HG03280 (cell line): ENCODE measurements at regions not wholly inside any gene's neighbourhood (a gene's known extent, or its start where the extent isn't known, plus 50 kb on each side); places are given as distances from the start of the nearest gene placed in this dataset.

Experiments used
- ATAC-seq: cut with Tn5 transposase; IDR thresholded peaks from one replicate; pipeline ENCODE4 v1.9.1; 2021; ENCODE audit warnings: mild to moderate bottlenecking, moderate library complexity; ENCODE audit not compliant: unreplicated experiment

- no peak for ATAC-seq
Observed at GRCh38 chr13:67769987-67770341, 539.8 kb upstream of the PCDH9 start.

DNA sequence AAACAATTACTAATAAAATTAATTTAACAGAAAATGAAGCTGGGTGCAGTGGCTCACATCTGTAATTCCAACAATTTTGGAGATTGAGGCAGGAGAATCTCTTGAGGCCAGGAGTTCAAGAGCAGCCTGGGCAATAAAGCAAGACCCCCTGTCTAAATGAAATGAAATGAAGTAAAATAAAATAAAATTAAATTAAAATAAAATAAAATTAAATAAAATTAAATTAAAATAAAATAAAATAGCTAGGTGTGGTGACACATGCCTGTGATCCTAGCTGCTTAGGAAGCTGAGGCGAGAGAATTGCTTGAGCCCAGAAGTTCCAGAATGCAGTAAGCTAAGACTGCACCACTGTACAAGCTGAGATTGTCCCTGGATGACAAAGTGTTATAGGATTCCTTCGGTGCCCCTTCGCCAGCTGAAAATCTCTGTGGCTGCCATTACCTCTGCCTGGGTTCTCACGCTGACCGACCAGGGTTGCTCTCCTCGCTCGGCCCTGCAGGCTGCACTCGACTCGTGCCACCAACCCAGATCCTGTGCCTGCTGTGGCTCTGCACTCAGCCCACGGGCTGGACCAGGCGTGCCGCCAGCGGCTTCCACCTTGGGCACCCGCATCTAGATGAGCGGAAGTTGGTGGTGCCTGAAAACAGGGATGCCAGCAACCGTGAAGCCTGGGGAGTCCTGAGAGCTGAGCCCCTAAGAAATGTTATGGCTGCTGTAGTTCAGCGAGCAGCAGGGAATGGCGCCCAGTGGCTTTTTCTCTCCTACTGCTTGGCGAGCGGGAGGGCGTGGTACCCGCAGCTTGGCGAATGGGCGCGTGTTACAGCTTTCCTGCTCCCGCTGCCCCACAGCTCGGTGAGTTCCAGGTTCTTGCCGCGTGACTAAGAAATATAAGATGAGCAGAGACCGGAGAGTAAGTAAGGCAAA, 539.2 kb upstream of the PCDH9 start:
- no peak for ATAC-seq

GRCh38 chr13:67763984-67764383, 533.8 kb upstream of the PCDH9 start:
- ATAC-seq, result no peak

DNA sequence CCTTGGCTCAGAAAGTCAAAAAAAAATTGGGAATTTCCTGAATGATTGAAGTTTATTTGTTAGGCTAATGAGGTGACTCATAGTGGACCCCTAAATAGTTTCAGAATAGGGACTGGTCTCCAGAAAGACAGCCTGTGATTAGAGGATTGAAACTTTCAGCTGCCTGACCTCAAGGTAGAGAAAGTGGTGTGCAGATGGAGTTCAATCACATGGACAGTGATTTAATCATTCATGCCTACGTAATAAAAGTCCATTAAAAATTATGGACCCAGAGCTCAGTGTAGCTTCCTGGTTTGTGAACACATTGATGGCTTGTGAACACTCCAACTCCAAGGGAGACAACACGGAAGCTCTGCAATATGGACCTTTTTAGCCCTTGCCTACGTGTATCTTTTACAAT, 533.2 kb upstream of the PCDH9 start:
- ATAC-seq, result no peak

DNA sequence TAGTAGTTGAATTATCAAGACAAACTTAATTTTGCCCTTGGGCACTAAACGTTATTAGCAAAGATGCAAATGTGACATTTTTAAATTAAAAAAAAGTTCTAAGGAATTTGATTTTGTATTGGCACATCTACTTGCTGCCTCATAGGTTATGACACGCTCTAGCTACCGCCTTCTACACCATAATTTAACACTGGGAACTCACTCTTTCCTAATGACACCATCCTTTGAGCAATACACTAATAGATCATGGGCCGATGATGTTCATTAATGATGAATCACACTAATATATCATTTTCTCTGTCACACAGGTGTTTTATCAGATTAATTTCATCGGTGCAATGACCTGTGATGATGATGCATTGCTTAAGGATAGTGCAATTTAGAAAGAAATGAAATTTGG, 528.8 kb upstream of the PCDH9 start:
- ATAC-seq, result no peak

- no peak for ATAC-seq
Observed at GRCh38 chr13:67754012-67754411, 523.9 kb upstream of the PCDH9 start.

DNA sequence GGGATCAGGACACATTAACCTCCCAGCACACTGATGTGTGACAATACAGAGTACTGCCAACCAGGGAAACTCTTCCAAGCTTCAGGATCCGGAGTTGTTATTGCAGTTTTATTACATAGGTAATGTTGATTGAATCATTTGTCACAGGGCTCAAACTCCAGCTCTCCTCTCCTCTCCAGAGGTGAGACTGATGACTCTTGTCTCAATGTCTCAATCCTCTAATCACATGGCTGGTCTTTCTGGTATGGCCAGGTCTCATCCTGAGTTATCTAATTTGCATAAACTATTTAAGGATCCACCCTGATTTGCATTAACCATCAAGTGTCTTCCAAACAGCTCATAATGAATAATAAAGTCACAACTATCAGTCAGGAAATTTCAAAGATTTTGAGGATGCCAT, 522.6 kb upstream of the PCDH9 start:
- ATAC-seq, result no peak

GRCh38 chr13:67742478-67742877, 512.3 kb upstream of the PCDH9 start:
- no peak for ATAC-seq

DNA sequence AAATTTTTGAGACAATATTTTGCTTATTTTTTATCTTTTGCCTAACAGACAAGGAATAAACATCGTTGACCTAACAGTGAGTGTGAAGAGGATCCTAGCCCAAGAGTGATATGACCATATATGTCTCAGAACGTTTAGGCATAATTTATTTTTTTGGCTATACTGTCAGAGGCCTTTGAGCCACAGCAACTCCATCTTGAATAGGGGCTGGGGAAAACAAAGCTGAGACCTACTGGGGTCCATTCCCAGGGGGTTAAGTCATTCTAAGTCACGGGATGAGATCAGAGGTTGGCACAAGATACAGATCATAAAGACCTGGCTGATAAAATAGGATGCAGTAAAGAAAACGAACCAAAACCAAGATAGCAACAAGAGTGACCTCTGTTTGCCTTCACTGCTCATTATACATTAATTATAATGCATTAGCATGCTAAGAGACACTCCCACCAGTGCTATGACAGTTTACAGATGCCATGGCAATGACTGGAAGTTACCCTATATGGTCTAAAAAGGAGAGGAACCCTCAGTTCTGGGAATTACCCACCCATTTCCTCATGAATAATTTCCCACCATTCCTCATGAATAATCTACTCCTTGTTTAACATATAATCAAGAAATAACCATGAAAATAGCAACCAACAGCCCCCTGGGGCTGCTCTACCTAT, 510.9 kb upstream of the PCDH9 start:
- ATAC-seq, result no peak

GRCh38 chr13:67736646-67737420, 506.7 kb upstream of the PCDH9 start:
- ATAC-seq, result no peak

- no peak for ATAC-seq
Observed at GRCh38 chr13:67735651-67736050, 505.5 kb upstream of the PCDH9 start.

DNA sequence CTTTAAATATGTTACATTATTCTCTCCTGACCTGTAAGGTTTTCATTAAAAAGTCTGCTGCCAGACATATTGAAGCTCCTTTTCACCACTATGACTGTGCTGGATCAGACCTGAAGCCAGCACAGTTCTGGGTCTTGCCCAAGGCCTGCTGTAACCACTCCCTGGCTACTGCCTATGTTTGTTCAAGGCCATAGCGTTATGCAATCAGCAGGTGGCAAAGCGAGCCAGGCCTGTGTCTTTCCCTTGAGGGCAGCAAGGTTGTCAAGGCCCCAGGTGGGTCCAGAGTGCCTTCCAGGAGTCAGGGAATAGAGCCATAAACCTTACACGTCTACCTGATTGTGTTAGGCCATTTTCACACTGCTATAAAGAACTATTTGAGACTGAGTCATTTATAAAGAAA, 496.8 kb upstream of the PCDH9 start:
- no peak for ATAC-seq

DNA sequence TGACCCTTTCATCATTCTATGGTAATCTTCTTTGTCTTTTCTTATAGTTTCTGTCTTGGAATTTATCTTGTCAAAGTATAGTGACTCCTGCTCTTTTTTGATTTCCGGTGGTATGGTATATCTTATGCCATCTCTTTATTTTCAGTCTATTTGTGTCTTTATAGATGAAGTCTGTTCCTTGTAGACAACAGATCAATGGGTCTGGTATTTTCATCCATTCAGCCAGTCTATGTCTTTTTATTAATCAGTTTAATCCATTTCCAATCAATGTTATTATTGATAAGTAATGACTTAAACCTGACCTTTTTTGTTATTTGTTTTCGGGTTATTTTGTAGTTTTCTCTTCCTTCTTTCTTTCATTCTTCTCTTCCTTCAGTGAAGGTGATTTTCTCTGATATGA, 495.9 kb upstream of the PCDH9 start:
- no peak for ATAC-seq

DNA sequence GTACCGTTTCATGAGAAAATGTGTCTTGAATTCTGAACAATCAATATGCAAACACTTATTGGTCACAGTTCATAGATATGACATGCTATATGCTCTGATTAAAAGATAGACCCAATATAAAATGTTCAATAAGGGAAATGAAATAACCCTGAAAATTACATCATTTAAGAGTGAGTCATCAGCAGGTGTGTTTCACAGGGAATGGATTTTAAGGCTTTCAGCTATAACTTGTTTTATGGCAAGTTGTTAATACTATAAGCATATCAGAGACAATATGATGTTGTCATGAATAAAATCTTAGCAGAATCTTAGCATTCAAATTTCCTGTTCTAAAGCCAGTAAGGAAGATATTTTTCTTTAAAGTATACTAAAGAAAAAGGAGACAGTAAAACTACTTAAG, 483.4 kb upstream of the PCDH9 start:
- no peak for ATAC-seq

DNA sequence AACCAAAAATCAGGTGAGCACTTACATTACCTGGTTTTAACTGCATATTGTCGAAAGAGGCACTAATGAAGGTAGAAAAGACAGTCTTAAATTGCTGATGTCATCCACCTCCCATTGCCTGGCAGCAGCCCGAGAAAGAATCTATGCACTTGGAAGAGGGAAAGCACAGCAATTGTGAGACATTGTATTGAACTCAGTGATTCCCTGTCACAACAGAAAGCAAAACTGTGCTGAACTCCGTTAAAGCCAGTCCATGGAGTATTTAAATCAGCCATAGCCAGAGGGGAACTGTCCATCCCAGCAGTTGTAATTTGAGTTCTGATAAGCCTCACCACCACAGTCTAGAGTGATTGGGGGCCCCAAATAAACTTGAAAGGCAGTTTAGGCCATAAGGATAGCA, 466.6 kb upstream of the PCDH9 start:
- no peak for ATAC-seq

DNA sequence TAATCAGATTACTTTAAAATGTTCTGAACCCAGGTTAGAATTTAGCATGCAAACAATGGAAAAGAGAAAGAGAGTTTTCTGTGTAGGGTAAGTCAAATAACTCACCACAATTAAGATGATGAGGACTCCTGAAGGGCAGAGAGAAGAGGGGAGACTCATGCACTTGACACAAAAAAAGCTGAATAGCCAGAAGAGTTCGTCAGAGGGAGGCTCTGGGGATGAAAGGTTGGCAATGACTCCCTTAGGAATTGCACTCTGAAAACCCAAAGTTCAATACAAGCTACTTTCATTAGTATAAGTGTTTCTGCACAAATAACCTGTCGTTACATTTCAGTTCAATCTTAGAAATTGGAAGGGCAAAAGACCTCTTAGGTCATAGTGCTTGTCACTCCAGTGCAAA, 434.4 kb upstream of the PCDH9 start:
- ATAC-seq, result no peak

DNA sequence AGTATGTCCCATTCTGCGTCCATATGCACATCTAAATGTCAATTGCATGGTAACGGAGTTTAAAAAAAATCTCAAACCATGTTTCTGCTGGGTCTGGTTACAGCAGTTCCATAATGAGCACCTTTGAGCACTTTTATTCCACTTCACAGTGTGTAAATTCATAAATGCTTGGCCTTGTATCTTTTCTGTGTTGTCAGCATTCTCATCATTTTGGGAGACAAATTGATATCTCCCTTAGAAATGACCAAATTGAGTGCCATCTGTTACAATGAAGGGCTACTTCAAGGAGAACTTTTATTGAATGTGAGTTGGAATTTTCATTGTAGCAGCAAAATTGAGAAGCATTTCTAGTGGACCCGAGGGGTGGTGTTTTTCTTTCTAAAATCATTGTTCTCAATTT, 432.9 kb upstream of the PCDH9 start:
- ATAC-seq, result no peak

- no peak for ATAC-seq
Observed at GRCh38 chr13:67652887-67653286, 422.8 kb upstream of the PCDH9 start.

DNA sequence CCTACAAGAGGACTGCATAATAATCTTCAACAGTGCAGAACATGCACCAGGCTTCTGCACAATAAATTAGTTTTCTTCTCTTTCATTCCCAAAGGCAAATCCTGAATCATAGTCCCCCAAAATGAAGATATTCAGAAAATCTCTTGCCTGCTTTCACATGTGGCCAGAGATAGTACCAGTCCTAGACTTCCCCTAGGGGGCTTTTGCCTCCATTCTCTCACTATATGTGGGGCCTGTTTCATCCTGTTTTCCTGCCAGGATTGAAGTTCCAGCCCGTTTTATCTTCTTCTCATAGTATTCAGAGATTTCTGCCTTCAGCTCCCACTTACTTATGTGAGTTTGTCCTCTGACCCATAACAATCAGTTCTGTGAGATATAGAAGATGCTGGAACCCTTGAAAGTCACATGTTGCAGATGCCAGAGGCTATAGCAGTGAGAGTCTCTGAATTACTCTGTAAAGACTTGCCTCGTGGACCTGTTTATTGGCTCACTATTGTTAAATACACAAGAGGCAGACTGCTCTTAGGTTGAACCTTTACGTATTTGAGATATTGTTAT, 421.9 kb upstream of the PCDH9 start:
- no peak for ATAC-seq

DNA sequence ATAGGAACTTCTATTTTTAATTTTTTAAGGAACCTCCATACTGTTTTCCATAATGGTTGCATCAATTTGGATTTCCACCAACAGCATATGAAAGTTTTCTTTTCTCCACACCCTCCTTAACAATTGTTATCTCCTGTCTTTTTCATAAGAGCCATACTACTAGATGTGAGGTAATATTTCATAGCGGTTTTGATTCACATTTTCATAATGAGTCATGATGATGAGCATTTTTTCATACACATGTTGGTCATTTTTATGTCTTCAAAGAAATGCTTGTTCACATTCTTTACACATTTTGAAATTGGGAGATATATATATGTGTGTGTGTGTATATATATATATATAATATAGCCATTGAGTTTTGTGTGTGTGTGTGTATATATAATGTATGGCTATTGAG, 420.3 kb upstream of the PCDH9 start:
- no peak for ATAC-seq

- no peak for ATAC-seq
Observed at GRCh38 chr13:67645874-67646467, 415.8 kb upstream of the PCDH9 start.
